H1 (cell line): ENCODE measurements at regions not wholly inside any gene's neighbourhood (a gene's known extent, or its start where the extent isn't known, plus 50 kb on each side); places are given as distances from the start of the nearest gene placed in this dataset.

Source experiments
- CTCF ChIA-PET: fragments of 300-600 bp; sonication (Branson Sonifier 250); formaldehyde crosslinking; loops from one replicate; lab custom pipeline; 2021; ENCODE audit not compliant: partially characterized antibody; lab: Charles Lee
- POLR2A ChIA-PET: fragments of 300-600 bp; sonication (Branson Sonifier 250); formaldehyde crosslinking; loops from one replicate; lab custom pipeline; 2021; ENCODE audit warnings: inconsistent platforms; ENCODE audit not compliant: partially characterized antibody; lab: Charles Lee
- DNase-seq, 2 experiments: peaks; one replicate each; pipeline versions ENCODE4 v3.0.0 to v3.0.0-alpha.2; 2010 to 2022; ENCODE audit warnings: low spot score in 2 of 2, low read depth in 1 of 2, mixed read lengths in 1 of 2
- FAIRE-seq: peaks from 2 replicates; lab custom pipeline; 2011; peaks lifted over from hg19 to GRCh38; lab: Jason Lieb, UNC
- H2AFZ ChIP-seq: 2 replicates; pipeline ENCODE4 v1.8.1; 2012; ENCODE audit warnings: low read length, inconsistent platforms
- H2AK5ac ChIP-seq: 2 replicates; pipeline ENCODE4 v1.6.1; 2013; ENCODE audit warnings: low read depth, low read length
- H2BK120ac ChIP-seq: replicated peaks from 2 replicates; pipeline ENCODE3; 2013; ENCODE audit warnings: low read depth, low read length, inconsistent platforms
- H2BK12ac ChIP-seq: 2 replicates; pipeline ENCODE4 v1.6.1; 2013; ENCODE audit warnings: low read depth, low read length
- H2BK15ac ChIP-seq: 2 replicates; pipeline ENCODE4 v1.6.1; 2013; ENCODE audit warnings: low read length
- H2BK20ac ChIP-seq: 2 replicates; pipeline ENCODE4 v1.6.1; 2013; ENCODE audit warnings: low read length
- H2BK5ac ChIP-seq: 2 replicates; pipeline ENCODE4 v1.6.1; 2013; ENCODE audit warnings: low read depth, low read length
- H3K14ac ChIP-seq: 2 replicates; pipeline ENCODE4 v1.6.1; 2013; ENCODE audit warnings: inconsistent platforms; ENCODE audit not compliant: insufficient read length
- H3K18ac ChIP-seq: 2 replicates; pipeline ENCODE4 v1.6.1; 2013; ENCODE audit warnings: low read length; ENCODE audit errors: extremely low read depth
- H3K23ac ChIP-seq: 2 replicates; pipeline ENCODE4 v1.6.1; 2013; ENCODE audit warnings: inconsistent platforms; ENCODE audit not compliant: insufficient read length
- H3K23me2 ChIP-seq: 2 replicates; pipeline ENCODE4 v1.6.1; 2013; ENCODE audit warnings: low read depth, low read length
- H3K27ac ChIP-seq: 2 replicates; pipeline ENCODE4 v1.6.1; 2011; ENCODE audit warnings: low read depth, low read length, inconsistent platforms
- H3K27me3 ChIP-seq, 4 experiments: replicated peaks in 1 of 4; 1 replicate in 1 of 4; 2 replicates in 3 of 4; pipeline versions ENCODE4 v1.6.1 to v1.8.1; 2011 to 2013; ENCODE audit warnings: low read length in 3 of 4, mild to moderate bottlenecking in 3 of 4, inconsistent platforms in 2 of 4, mixed read lengths in 2 of 4, moderate library complexity in 1 of 4; ENCODE audit not compliant: control insufficient read depth in 3 of 4, insufficient read depth in 3 of 4; ENCODE audit errors: extremely low read depth in 1 of 4
- H3K36me3 ChIP-seq, 4 experiments: 2 replicates each; pipeline versions ENCODE4 v1.6.1 to v1.8.1; 2011 to 2013; ENCODE audit warnings: mild to moderate bottlenecking in 4 of 4, low read length in 3 of 4, moderate library complexity in 2 of 4, control low read depth in 1 of 4, inconsistent platforms in 1 of 4; ENCODE audit not compliant: insufficient read depth in 4 of 4, control insufficient read depth in 2 of 4
- H3K4ac ChIP-seq: replicated peaks from 2 replicates; pipeline ENCODE3; 2013; ENCODE audit warnings: low read length, low read depth, mixed read lengths, inconsistent platforms; ENCODE audit not compliant: insufficient read length
- H3K4me1 ChIP-seq, 4 experiments: replicated peaks in 1 of 4; 1 replicate in 1 of 4; 2 replicates in 3 of 4; pipeline versions ENCODE4 v1.6.1 to v1.8.1; 2011 to 2013; ENCODE audit warnings: low read length in 3 of 4, inconsistent platforms in 2 of 4, mixed read lengths in 1 of 4; ENCODE audit not compliant: insufficient read depth in 4 of 4, control insufficient read depth in 3 of 4
- H3K4me2 ChIP-seq, 2 experiments: 2 replicates each; pipeline versions ENCODE4 v1.6.1 to v1.8.1; 2011 to 2013; ENCODE audit warnings: low read depth in 2 of 2, low read length in 2 of 2, control low read depth in 1 of 2, inconsistent platforms in 1 of 2, mild to moderate bottlenecking in 1 of 2; ENCODE audit not compliant: insufficient read depth in 1 of 2
- H3K4me3 ChIP-seq, 4 experiments: fragments of 200-600, 300-600 bp in 1 of 4; sonication (generic), shearing (Covaris generic), sonication (Bioruptor Twin) in 1 of 4; 2 replicates each; pipeline versions ENCODE4 v1.5.1 to v1.8.1; 2011 to 2016; ENCODE audit warnings: low read length in 4 of 4, low read depth in 3 of 4, control low read depth in 2 of 4, inconsistent platforms in 2 of 4, mild to moderate bottlenecking in 2 of 4, mixed read lengths in 1 of 4, moderate library complexity in 1 of 4; ENCODE audit not compliant: insufficient read depth in 2 of 4; ENCODE audit errors: extremely low read depth in 1 of 4
- H3K56ac ChIP-seq: replicated peaks from 2 replicates; pipeline ENCODE3; 2013; ENCODE audit warnings: low read depth, mild to moderate bottlenecking, mixed read lengths, low read length, inconsistent platforms; ENCODE audit not compliant: insufficient read length
- H3K79me1 ChIP-seq: 2 replicates; pipeline ENCODE4 v1.6.1; 2013; ENCODE audit warnings: low read depth, low read length, control low read depth
- H3K79me2 ChIP-seq, 2 experiments: 2 replicates each; pipeline versions ENCODE4 v1.6.1 to v1.8.1; 2012 to 2013; ENCODE audit warnings: low read length in 2 of 2, mild to moderate bottlenecking in 2 of 2, inconsistent platforms in 1 of 2; ENCODE audit not compliant: insufficient read depth in 2 of 2, control insufficient read depth in 1 of 2
- H3K9ac ChIP-seq, 4 experiments: replicated peaks in 1 of 4; 1 replicate in 1 of 4; 2 replicates in 3 of 4; pipeline versions ENCODE4 v1.6.1 to v1.8.1; 2011 to 2013; ENCODE audit warnings: low read depth in 3 of 4, low read length in 3 of 4, control low read depth in 2 of 4, mild to moderate bottlenecking in 2 of 4, moderate library complexity in 2 of 4, inconsistent platforms in 1 of 4; ENCODE audit errors: extremely low read depth in 1 of 4
- H3K9me3 ChIP-seq, 2 experiments: 2 replicates each; pipeline versions ENCODE4 v1.6.1 to v1.8.1; 2012 to 2013; ENCODE audit warnings: mild to moderate bottlenecking in 2 of 2, moderate library complexity in 2 of 2, control low read depth in 1 of 2, inconsistent platforms in 1 of 2, low read depth in 1 of 2, low read length in 1 of 2, mixed read lengths in 1 of 2; ENCODE audit not compliant: insufficient read depth in 2 of 2
- H4K20me1 ChIP-seq, 2 experiments: replicated peaks in 1 of 2; 2 replicates each; pipeline versions ENCODE3 to v1.8.1; 2011 to 2013; ENCODE audit warnings: inconsistent platforms in 2 of 2, low read length in 2 of 2, mild to moderate bottlenecking in 1 of 2; ENCODE audit not compliant: insufficient read depth in 2 of 2, control insufficient read depth in 1 of 2
- H4K5ac ChIP-seq: 2 replicates; pipeline ENCODE4 v1.6.1; 2013; ENCODE audit warnings: low read length, low read depth, mixed read lengths, inconsistent platforms; ENCODE audit not compliant: insufficient read length
- H4K8ac ChIP-seq: 2 replicates; pipeline ENCODE4 v1.8.0; 2013; ENCODE audit warnings: mild to moderate bottlenecking, moderate library complexity, low read length, inconsistent platforms; ENCODE audit not compliant: insufficient read depth; ENCODE audit errors: extremely low read depth
- H4K91ac ChIP-seq: replicated peaks from 2 replicates; pipeline ENCODE3; 2013; ENCODE audit warnings: low read length, mixed read lengths, inconsistent platforms; ENCODE audit not compliant: insufficient read length
- KDM1A ChIP-seq: fragments of 200-600, 300-600 bp; sonication (generic); IDR thresholded peaks from 2 replicates; pipeline ENCODE4 v1.7.1; 2016; ENCODE audit warnings: mild to moderate bottlenecking, low read length, borderline replicate concordance
- PHF8 ChIP-seq: fragments of 200-600 bp; sonication (generic); conservative IDR thresholded peaks from 2 replicates; pipeline ENCODE4 v1.7.1; 2012; ENCODE audit warnings: low read depth, mild to moderate bottlenecking, inconsistent platforms, low read length, moderate library complexity
- SIX5 ChIP-seq: IDR thresholded peaks from 2 replicates; pipeline ENCODE4 v1.6.1; 2011; ENCODE audit warnings: mild to moderate bottlenecking, low read depth, low read length
- WGBS, 2 experiments: shearing (Covaris generic) in 1 of 2; methylation state at CpG; one replicate each; pipeline versions ENCODE4 v1.1.6 to v1.1.7; 2013 to 2015; ENCODE audit warnings: low lambda C conversion rate in 2 of 2, mixed read lengths in 2 of 2, inconsistent platforms in 1 of 2, low coverage in 1 of 2, missing lambda C conversion rate in 1 of 2; ENCODE audit not compliant: insufficient replicate concordance in 2 of 2, insufficient coverage in 1 of 2, insufficient read length in 1 of 2; ENCODE audit errors: extremely low coverage in 1 of 2, missing lambda C conversion rate in 1 of 2; 5-methylcytosine and 5-hydroxymethylcytosine counted together

DNA sequence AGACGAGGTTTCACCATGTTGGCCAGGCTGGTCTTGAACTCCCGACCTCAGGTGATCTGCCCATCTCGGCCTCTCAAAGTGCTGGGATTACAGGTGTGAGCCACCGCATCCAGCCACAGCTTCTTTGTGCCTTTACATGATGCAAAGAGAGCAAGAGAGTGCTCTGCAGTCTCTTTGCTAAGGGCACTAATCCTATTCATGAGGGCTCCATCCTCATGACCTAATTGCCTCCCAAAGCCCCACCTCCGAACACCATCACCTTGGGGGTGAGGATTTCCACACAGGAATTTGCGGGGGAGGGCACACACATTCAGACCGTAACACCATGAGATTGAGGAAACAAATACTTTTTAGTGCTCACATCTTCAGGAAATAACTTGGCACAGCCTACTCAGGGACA lies 91.8 kb downstream of the PDCL3 start:
- no peak overlapping the region for H2BK20ac ChIP-seq
- H2BK12ac ChIP-seq = no peak overlapping the region
- no peak overlapping the region for H3K27ac ChIP-seq
- no peak overlapping the region for H3K4me3 ChIP-seq
- H2BK5ac ChIP-seq = no peak overlapping the region
- H3K79me1 ChIP-seq = no peaks in the 10 kb centered on the region
- TF ChIP-seq SIX5 = no peak
- no peak for TF ChIP-seq PHF8
- no peak for TF ChIP-seq KDM1A
- no peak overlapping the region for H4K5ac ChIP-seq
- no peak overlapping the region for H2AFZ ChIP-seq
- ChIA-PET POLR2A (interaction anchor here (1.9 kb wide), 1 partner anchor 9 kb away, joined by 4 read pairs; no protein-coding TSS in a partner anchor), CTCF (interaction anchor here (1.1 to 1.8 kb wide), 2 partner anchors 15 to 47 kb away, joined by 3 to 7 read pairs; no protein-coding TSS in a partner anchor)
- H3K23me2 ChIP-seq = no peaks in the 10 kb centered on the region
- H3K4ac ChIP-seq = no peak overlapping the region
- no peaks in the 10 kb centered on the region for H4K20me1 ChIP-seq
- no peak overlapping the region for H3K18ac ChIP-seq
- H3K56ac ChIP-seq = no peak overlapping the region
- no peak overlapping the region for H2BK120ac ChIP-seq
- no peak overlapping the region for H3K4me2 ChIP-seq
- H3K36me3 ChIP-seq = no peaks in the 10 kb centered on the region
- no peak overlapping the region for H3K14ac ChIP-seq
- no peak overlapping the region for H4K91ac ChIP-seq
- DNase-seq = no peak
- H3K9me3 ChIP-seq = no peaks in the 10 kb centered on the region
- 94% methylated on average over 4 of the region's 7 CpGs; no CpG with 5 or more reads in 1 of the 2 experiments for WGBS, 2 experiments
- H3K27me3 ChIP-seq = no peaks in the 10 kb centered on the region
- H3K79me2 ChIP-seq = no peaks in the 10 kb centered on the region
- no peak for FAIRE-seq
- H3K9ac ChIP-seq = no peak overlapping the region
- H2BK15ac ChIP-seq = no peak overlapping the region
- no peaks in the 10 kb centered on the region for H3K4me1 ChIP-seq
- H4K8ac ChIP-seq = no peak overlapping the region
- no peak overlapping the region for H3K23ac ChIP-seq
- no peak overlapping the region for H2AK5ac ChIP-seq
